Body of pancreas (tissue), 4 donors: ENCODE measurements at regions not wholly inside any gene's neighbourhood (a gene's known extent, or its start where the extent isn't known, plus 50 kb on each side); places are given as distances from the start of the nearest gene placed in this dataset.

ENCODE experiments used
- CTCF ChIP-seq, 7 experiments: fragments of 450-650 bp in 4 of 7; fragments of 200-600 bp in 3 of 7; sonication (generic) in 3 of 7; IDR thresholded peaks; one replicate each; pipeline ENCODE4 v1.5.1; 2016 to 2019; ENCODE audit warnings: antibody characterized with exemption in 7 of 7
- POLR2A ChIP-seq, 3 donors: fragments of 450-650 bp; IDR thresholded peaks; one replicate each; pipeline ENCODE4 v1.6.1; 2016; ENCODE audit warnings: antibody characterized with exemption in 3 of 3, mild to moderate bottlenecking in 2 of 3

GRCh38 chr15:89405494-89405893 lies 70.9 kb upstream of the POLG start:
- TF ChIP-seq CTCF (IDR thresholded peaks at IDR 0.05) (no peak), POLR2A (IDR thresholded peaks at IDR 0.05) (no peak)
